ENCODE measurements at regions not wholly inside any gene's neighbourhood (a gene's known extent, or its start where the extent isn't known, plus 50 kb on each side); places are given as distances from the start of the nearest gene placed in this dataset.

GRCh38 chr9:89770531-89771174, 165.8 kb downstream of the GADD45G start:
- DNase-seq (ENCODE audit: insufficient read length, low spot score, missing footprints) = no peak
- Histone ChIP-seq H3K4me3 (ENCODE audit: insufficient read depth, low read length) (no peak overlapping the region), H3K4me1 (ENCODE audit: insufficient read depth, low read length) (no peaks in the 10 kb centered on the region), H4K20me1 (ENCODE audit: insufficient read depth, low read length) (no peaks in the 10 kb centered on the region), H3K36me3 (ENCODE audit: insufficient read depth, low read length) (no peaks in the 10 kb centered on the region), H3K79me2 (ENCODE audit: insufficient read depth, low read length) (no peaks in the 10 kb centered on the region), H3K4me2 (ENCODE audit: insufficient read depth, low read length) (no peak overlapping the region), H2AFZ (ENCODE audit: low read length) (no peak overlapping the region), H3K27me3 (ENCODE audit: insufficient read depth, low read length) (no peaks in the 10 kb centered on the region), H3K27ac (ENCODE audit: low read depth, low read length) (no peak overlapping the region), H3K9me3 (ENCODE audit: low read depth, low read length) (no peaks in the 10 kb centered on the region)
- no peak for TF ChIP-seq CTCF (IDR thresholded peaks at IDR 0.05; ENCODE audit: extremely low read depth, low read depth, low read length)

GRCh38 chr9:89771205-89771604, 166.4 kb downstream of the GADD45G start:
- Histone ChIP-seq H2AFZ (ENCODE audit: low read length) (no peak overlapping the region), H3K9me3 (ENCODE audit: low read depth, low read length) (no peaks in the 10 kb centered on the region), H3K4me2 (ENCODE audit: insufficient read depth, low read length) (no peak overlapping the region), H3K27me3 (ENCODE audit: insufficient read depth, low read length) (no peaks in the 10 kb centered on the region), H3K4me3 (ENCODE audit: insufficient read depth, low read length) (no peak overlapping the region), H3K79me2 (ENCODE audit: insufficient read depth, low read length) (no peaks in the 10 kb centered on the region), H3K27ac (ENCODE audit: low read depth, low read length) (no peak overlapping the region), H3K36me3 (ENCODE audit: insufficient read depth, low read length) (no peaks in the 10 kb centered on the region), H4K20me1 (ENCODE audit: insufficient read depth, low read length) (no peaks in the 10 kb centered on the region), H3K4me1 (ENCODE audit: insufficient read depth, low read length) (no peaks in the 10 kb centered on the region)
- no peak for DNase-seq (ENCODE audit: insufficient read length, low spot score, missing footprints)
- no peak for TF ChIP-seq CTCF (IDR thresholded peaks at IDR 0.05; ENCODE audit: extremely low read depth, low read depth, low read length)

- Histone ChIP-seq H2AFZ (ENCODE audit: low read length) (no peak overlapping the region), H3K4me3 (ENCODE audit: insufficient read depth, low read length) (no peak overlapping the region), H3K9me3 (ENCODE audit: low read depth, low read length) (no peaks in the 10 kb centered on the region), H4K20me1 (ENCODE audit: insufficient read depth, low read length) (no peaks in the 10 kb centered on the region), H3K27ac (ENCODE audit: low read depth, low read length) (no peak overlapping the region), H3K4me1 (ENCODE audit: insufficient read depth, low read length) (no peaks in the 10 kb centered on the region), H3K27me3 (ENCODE audit: insufficient read depth, low read length) (no peaks in the 10 kb centered on the region), H3K4me2 (ENCODE audit: insufficient read depth, low read length) (no peak overlapping the region), H3K79me2 (ENCODE audit: insufficient read depth, low read length) (no peaks in the 10 kb centered on the region), H3K36me3 (ENCODE audit: insufficient read depth, low read length) (no peaks in the 10 kb centered on the region)
- no peak for TF ChIP-seq CTCF (IDR thresholded peaks at IDR 0.05; ENCODE audit: extremely low read depth, low read depth, low read length)
- DNase-seq (ENCODE audit: insufficient read length, low spot score, missing footprints) = no peak
Observed at GRCh38 chr9:89773170-89773569, 168.4 kb downstream of the GADD45G start.

- Histone ChIP-seq H3K4me2 (ENCODE audit: insufficient read depth, low read length) (no peak overlapping the region), H2AFZ (ENCODE audit: low read length) (no peak overlapping the region), H3K27ac (ENCODE audit: low read depth, low read length) (no peak overlapping the region), H3K9me3 (ENCODE audit: low read depth, low read length) (no peaks in the 10 kb centered on the region), H3K4me3 (ENCODE audit: insufficient read depth, low read length) (no peak overlapping the region), H3K79me2 (ENCODE audit: insufficient read depth, low read length) (no peaks in the 10 kb centered on the region), H3K27me3 (ENCODE audit: insufficient read depth, low read length) (no peaks in the 10 kb centered on the region), H4K20me1 (ENCODE audit: insufficient read depth, low read length) (no peaks in the 10 kb centered on the region), H3K36me3 (ENCODE audit: insufficient read depth, low read length) (no peaks in the 10 kb centered on the region), H3K4me1 (ENCODE audit: insufficient read depth, low read length) (no peaks in the 10 kb centered on the region)
- TF ChIP-seq CTCF (IDR thresholded peaks at IDR 0.05; ENCODE audit: extremely low read depth, low read depth, low read length) = no peak
- no peak for DNase-seq (ENCODE audit: insufficient read length, low spot score, missing footprints)
Observed at GRCh38 chr9:89774858-89775370, 170.1 kb downstream of the GADD45G start.
